ENCODE measurements at regions not wholly inside any gene's neighbourhood (a gene's known extent, or its start where the extent isn't known, plus 50 kb on each side); places are given as distances from the start of the nearest gene placed in this dataset.
A peak's percentile ranks its signal among the peaks of the same experiment; 100 is the strongest.

- no peaks in the 10 kb centered on the region for H3K4me1 ChIP-seq (replicated peaks in 1 of 2)
- 0 to 86% (median 68%) methylated on average over 1 of the region's 1 CpG; no CpG with 5 or more reads in 4 of the 10 experiments for WGBS, 10 experiments
- ATAC-seq (replicated peaks in 6 of 8) = no peak
- H3K27ac ChIP-seq = no peak overlapping the region
- H3K4me3 ChIP-seq = no peak overlapping the region
- in situ Hi-C loops (cut with MboI; ENCODE audit: low pct_unique_long_range_greater_than_20kb in 2 of 9, low sequenced_read_pairs in 9 of 9, unreplicated experiment in 9 of 9) = no loop called here
Observed at GRCh38 chr4:146577111-146577510, 55.4 kb upstream of the SLC10A7 start.

GRCh38 chr4:146582864-146583263 lies 55.8 kb upstream of the POU4F2 start:
- in situ Hi-C loops (cut with MboI; ENCODE audit: low pct_unique_long_range_greater_than_20kb in 2 of 9, low sequenced_read_pairs in 9 of 9, unreplicated experiment in 9 of 9) = no loop called here
- no peak for ATAC-seq (replicated peaks in 6 of 8)
- Histone ChIP-seq H3K4me1 (replicated peaks in 1 of 2) (no peaks in the 10 kb centered on the region), H3K4me3 (no peak overlapping the region), H3K27ac (no peak overlapping the region)
- WGBS, 10 experiments = 6 to 86% (median 62%) methylated on average over 1 to 2 of the region's 2 CpGs; no CpG with 5 or more reads in 1 of the 10 experiments

GRCh38 chr4:146585761-146586333 lies 52.8 kb upstream of the POU4F2 start:
- no peaks in the 10 kb centered on the region for H3K4me1 ChIP-seq (replicated peaks in 1 of 2)
- ATAC-seq (replicated peaks in 6 of 8) = peak in 3 of 8 experiments; percentile 54 to 65 (median 59)
- WGBS, 10 experiments = 0 to 90% (median 78%) methylated on average over 2 to 4 of the region's 4 CpGs
- in situ Hi-C loops (cut with MboI; ENCODE audit: low pct_unique_long_range_greater_than_20kb in 2 of 9, low sequenced_read_pairs in 9 of 9, unreplicated experiment in 9 of 9) = no loop called here
- no peak overlapping the region for H3K4me3 ChIP-seq
- no peak overlapping the region for H3K27ac ChIP-seq

All from motor neuron (in vitro differentiated cells).